ENCODE measurements at regions not wholly inside any gene's neighbourhood (a gene's known extent, or its start where the extent isn't known, plus 50 kb on each side); places are given as distances from the start of the nearest gene placed in this dataset.

DNA sequence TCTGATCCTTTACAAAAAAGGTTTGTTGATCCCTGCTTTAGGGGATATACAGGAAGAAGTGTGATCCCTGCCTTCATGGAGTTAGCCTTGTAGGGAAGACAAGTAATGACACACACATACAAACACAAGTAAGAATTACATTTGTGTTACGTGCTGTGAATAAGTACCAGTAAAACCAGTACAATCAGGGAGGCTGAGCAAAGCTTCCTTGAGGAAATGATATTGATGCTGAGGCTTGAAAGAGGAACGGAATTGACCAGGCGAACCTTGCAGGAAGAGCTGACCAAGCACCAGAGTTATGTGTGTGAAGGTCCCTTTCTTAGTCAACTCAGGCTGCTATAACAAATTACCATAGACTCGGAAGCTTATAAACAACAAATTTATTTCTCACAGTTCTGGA is 83.6 kb upstream of the CACUL1 start:
- no peak for DNase-seq

DNA sequence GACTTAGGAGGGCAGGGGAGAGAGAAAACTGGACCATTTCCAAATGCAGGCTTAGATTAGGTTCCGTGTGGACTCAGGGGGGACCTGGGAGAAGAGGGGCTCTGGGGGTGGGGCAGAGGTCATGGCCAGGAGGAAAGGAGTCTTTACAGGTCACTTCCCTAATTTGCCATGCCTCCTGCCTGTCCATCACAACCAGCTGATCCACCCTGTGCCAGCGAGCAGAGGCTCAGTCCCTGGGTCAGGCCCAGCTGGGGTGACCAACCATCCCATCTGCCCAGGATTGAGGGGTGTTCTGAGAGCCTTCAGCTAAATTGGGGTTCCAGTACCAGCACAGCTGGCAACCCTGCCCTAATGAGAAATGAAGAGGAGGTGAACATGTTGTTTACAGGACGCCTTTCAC is 84.6 kb upstream of the CACUL1 start:
- no peak for DNase-seq

DNA sequence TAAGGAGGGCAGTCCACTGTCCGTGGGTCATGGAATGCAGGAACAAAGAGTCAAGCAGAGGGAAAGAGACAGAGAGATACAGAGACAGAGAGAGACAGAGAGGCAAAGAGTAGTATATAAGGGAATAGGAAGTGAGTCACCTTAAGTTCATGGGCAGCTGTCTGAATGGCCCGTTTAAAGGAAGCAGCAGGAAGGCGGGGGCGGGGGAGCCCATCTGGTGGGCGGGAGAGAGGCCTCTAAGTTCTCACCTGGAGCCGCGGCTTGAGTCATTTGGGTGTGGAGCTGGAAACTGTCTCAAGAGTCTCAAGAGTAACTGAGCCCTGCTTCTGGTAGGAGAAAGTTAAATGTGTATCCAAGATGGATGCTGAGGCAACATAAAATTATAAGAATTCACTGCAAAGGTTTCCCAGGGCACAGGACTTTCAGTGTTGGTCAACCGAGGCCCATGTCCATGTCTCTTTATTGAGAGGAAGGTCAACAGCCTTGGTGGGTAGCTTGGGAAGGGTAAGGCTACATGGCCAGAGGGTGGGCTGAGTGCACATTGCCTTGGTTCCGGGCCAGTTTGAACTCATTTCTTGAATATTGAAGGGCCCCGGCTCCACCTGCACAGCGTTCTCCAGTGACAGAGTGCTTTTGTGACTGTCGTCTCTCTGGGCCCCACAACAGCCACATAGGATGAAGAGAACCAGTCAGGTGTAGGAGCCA is 85.5 kb upstream of the CACUL1 start:
- DNase-seq, result no peak

DNA sequence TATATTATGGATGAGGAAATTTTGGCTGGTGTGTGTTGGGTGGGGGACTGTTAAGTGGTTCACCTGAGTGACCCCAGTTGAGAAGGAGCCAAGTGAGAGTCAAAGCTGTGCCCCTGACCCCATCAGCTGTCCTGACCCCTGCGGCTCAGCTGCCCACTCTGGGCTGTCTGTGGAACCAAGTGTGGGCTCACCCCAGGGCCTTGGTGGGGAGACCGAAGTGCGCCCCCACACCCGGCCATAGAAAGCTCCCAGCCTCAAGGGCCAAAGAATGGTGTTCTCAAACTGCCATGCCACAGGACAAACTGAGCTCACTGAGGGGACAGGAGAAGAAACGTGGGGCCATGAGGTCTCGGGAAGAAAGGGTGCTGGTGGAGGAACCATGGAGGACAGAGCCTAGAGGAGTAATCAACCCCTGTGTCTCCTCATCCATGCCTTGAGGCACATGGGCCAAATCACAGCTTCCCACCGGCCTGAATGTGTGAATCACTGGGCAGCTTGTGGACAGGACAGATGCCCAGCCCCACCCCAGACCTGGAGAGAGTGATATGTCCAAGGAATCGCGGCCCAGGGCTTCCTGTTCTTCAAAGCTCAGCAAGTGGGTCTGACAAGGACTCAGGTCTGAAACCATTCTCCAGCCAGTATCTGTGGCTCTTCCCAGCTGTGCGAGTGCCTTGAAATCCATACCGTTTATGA is 86.2 kb upstream of the CACUL1 start:
- no peak for DNase-seq

DNA sequence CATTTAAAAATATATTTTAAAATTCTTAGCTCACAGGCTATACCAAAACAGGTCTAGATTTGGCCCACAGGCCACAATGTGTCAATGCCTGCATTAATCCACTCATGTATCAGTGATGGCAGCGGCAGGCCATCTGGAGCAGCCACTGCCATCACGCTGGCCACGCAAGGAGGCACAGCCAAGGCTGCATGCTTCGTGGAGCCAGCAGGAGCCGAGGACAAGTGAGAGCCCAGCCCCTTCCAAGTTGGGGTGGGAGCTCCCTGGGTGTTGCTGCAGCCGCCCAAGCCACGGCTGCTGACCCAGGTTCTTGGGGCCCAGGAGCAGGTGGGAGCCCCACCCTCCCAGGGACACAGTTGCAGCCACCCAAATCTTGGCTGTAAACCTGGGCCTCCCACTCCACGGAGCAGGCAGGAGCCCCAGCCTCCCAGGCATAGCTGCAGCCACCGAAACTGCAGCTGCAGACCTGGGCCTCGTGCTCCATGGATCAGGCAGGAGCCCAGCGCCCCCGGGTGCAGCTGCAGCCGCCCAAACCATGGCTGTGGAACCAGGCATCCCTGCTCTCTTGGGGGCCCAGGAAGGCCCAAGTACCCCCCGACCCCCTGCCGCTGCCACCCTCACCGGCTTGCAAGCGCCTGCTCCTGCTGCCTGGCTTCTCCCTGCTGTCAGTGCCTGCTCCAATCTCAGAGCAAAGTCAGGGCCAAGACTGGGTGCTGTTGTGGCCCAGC is 87.3 kb upstream of the CACUL1 start:
- DNase-seq, result no peak

DNA sequence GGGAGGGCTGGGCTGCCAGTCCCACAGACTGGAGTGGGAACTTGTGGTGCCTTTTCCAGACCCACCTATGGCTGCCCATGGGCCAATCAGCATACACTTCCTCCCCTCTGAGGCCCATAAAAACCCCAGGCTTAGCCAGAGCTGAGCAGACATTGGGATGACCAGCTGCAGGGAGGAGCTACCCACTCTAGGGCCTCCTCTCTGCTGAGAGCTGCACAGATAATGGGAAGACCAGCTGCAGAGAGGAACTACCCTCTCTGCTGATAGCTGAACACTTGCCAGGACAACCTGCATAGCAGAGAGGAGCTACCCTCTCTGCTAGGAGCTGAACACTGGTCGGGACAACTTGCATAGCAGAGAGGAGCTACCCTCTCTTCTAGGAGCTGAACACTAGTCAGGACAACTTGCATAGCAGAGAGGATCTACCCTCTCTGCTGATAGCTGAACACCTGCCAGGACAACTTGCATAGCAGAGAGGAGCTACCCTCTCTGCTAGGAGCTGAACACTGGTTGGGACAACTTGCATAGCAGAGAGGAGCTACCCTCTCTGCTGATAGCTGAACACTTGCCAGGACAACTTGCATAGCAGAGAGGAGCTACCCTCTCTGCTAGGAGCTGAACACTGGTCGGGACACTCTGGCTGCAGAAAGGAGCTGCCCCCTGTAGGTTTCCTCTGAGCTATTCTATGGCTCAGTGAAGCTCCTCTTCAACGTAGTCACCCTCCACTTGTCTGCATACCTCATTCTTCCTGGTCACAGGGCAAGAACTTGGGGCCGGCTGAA is 88.3 kb upstream of the CACUL1 start:
- DNase-seq, result no peak

DNA sequence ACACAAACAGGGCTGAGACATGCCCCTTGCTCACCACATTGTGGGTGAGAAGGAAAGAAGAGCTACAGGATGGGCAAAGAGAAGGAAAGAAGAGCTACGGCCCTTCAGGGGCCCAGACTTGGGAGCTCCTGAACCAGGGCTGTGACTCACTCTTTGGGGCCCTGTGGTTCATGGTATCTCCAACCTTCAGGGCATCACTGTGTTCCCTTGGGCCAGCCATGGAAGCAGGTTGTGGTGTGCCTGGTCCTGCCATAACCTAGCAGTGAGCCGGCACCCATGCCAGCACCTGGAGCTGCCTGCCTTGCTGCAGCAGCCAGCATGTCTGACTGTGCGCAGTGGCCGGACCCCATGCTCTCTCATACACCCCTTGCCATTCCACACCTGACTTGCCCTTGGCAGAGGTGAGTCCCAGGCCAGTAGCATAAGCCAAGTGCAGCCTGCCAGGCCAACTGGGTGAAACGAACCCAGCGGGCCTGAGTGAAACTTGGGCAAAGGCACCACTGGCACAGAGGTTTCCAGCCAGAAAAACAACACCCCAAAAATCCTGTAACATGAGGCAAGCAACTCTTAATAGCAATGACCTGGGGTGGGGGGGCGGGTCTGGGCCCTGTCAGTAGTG is 89.0 kb upstream of the CACUL1 start:
- DNase-seq, result no peak

DNA sequence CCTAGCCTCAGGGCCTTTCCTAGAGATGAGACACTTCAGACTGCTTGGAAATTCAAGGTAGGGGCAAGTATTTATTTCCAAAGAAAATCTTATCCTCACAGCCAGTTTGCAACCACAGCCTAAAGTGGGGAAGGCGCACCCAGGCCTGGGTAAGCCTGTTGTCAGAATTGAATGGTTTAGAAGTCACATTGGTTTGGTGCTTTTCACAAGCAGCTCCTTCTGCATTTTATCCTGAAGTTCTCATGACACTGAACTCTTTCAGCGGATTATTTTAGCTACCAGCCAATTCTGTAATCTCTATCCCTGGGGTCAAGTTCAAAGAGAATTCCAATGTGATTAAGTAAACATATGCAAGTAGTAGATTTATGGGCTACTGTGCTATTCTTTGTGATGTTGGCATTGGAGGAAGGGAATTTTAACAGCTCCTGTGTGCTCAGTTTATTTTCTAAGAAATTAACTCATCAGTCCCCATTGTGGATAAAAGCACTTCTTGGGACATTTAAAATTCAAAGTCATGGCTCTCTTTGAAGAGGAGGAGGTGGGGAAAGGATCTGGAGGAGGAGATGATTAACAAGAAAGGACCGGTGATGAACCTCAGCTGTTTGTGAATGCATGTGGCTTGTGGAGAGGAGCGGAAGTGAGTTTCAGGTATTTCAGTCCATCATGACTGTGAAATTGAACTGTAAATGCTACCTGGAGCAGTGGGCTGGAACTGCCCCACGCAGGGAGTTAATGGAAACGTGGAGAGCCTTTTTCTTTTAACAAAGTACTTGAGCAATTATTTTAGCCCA is 90.2 kb upstream of the CACUL1 start:
- no peak for DNase-seq

DNA sequence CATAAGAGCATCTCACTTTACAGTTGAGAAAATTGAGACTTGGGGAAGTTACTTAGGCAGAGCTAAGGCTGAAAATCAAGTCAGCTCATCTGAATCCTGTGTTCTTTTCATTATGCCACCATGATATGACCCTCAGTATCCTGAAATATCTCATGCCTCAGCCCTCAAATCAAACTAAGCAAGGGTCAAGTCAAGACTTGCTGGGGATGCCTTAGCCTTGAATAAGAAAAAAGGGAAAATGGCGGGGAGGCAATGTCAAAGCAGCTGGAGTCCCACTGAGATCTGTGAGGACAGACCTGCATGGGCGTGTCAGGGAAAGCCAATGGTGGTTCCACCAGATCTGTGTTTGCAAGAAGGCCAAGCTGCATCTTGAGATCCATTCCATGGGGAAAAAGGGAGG is 91.0 kb upstream of the CACUL1 start:
- DNase-seq, result no peak

DNA sequence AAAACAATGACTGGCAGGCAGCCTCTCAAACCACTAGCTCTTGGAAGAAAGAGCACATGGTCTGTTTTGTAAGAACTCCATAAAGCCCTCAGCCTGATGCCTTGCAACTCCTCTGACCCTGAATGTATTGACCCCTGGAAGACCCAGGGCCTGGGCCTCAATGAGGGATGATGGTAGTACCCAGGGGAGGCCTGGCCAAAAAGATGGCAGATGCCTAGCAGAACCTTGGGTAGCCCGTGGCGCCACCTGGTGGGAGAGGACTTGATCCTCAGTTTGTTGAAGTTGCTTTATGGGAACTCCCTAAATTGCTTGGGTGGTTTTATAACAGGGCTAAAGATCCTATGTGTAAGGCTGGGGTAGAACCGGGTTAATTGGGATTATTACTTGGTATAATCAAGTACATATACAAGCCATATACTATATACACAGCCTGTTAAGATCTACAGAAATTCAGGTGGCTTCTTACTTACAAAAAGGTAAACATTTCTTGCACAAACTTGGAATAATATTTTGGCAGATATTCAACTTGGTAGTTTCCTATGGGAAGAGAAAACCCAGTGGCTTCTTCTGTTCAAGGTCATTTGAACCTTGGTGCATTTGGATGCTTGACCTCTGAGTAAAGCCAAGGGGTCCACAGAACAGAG is 95.8 kb upstream of the CACUL1 start:
- DNase-seq, result peak; percentile 35

DNA sequence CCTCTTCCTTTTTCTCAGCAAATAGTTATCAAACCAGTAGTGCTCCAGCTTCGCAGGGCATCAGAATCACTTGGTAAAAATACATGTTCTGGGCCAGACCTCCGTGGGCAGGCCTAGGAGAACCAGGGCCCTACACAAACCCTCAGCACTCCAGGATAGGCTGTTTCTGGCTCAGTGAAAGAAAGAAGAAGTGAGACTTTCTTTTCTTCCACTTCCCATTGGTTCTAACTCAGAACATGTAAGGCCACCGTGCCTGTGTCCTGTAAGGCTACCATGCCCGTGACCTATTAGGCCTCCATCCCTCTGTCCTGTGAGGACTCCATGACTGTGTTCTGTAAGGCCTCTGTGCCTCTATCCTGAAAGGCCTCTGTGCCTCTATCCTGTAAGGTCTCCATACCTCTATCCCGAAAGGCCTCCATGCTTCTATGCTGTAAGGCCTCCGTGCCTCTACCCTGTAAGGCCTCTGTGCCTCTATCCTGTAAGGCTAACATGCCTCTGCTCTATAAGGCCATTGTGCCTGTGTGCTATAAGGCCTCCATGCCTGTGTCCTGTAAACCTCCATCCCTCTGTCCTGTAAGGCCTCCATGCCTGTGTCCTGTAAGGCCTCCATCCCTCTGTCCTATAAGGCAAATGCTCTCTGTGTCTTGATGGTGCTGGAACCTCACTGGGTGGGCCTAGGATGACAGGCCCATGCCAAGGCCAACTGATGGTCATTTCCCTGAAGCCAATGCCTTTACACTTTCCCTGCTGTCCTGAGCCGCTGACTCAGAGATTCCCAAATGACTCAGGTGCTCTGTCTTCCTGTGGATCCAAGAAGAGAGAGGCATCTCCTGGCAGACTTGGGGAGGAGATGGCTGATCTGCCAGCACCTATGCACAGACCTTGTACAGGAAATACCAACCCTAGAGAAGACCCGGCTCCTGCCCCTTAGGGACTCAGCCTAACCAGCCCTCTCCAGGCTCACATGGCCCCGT is 96.6 kb upstream of the CACUL1 start:
- DNase-seq, result no peak

DNA sequence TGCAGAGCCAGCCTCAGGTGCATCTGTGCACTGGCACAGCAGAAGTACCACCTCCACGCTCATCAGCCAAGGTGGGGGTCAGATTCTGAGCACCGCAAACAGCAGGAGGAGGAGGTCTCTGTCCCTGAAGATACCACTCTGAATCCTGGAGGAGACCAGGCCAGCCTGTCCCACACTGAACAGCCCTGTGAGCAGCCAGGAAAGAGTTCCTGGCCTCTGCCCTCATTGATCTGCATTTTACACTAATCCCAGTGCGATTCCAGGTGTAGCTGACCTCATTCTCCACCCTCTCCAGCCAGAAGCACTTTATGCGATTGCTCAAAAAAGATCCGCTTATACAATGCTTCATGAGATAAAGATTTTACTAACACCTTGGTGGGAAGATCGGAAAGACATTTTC is 99.1 kb upstream of the CACUL1 start:
- DNase-seq, result no peak

DNA sequence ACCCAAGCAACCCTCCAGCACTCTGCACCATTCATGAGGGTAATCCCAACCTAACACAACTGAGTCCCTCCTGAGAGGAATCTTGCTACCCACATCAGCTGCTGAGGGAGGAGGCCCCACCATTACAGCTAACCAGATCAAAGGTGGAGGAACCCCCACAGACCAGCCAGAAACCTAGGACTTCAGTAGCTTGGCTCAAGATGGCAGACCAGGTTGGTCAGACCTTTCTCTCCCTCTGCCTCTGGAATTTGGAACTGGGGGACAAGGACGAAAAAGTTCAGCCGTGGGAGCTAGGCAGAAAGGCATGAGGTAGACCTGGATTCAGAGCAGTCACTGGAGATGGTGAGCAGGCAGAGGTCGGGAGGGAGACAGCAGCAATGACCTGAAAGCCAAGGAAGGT is 101.3 kb upstream of the CACUL1 start:
- no peak for DNase-seq

DNA sequence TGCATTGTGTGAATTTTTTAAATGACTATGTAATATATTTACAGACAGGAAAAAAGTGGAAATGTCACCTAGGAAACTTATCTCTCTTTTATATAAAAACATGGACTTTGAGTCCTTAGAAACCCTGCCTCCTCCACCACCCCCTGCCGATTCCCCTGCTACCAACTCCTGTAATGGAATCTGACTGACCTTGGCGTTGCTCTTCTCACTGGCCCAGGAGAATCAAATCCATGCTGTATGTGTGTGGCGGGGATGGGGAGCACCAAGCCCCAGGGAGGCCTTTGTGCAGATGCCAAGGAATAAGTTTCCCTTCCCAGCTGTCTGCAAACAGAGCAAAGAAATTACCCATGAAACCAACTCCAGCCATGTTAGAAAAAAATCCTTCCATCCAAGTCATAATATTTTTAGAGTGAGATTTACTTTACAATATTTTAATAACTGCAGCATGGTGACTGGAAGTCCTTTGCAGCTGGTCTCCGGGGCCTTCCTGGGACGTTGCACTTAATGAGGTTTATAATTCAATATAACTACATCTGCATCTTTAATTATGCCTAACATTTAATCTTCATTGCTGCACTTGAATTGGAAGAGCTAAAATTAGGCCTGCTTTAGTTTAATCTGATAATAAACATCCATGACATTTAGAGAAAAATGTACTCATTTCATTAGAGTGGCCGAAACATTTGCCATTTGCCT is 111.4 kb upstream of the CACUL1 start:
- DNase-seq, result no peak

DNA sequence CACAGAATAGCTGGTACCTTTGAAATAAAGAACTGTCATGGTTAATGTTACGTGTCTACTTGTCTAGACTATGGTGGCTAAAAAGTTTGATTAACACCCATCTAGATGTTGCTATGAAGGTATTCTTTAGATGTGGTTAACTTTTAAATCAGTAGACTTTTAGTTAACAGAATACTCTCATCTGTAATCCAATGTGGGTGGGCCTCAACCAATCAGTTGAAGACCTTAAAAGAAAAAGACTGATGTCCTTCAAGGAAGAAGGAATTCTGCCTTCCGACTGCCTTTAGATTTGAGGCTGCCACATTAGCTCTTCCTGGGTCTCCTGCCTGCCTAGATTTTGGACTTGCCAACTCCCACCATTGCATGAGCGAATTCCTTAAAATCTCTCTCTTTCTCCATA is 113.0 kb upstream of the CACUL1 start:
- no peak for DNase-seq

DNA sequence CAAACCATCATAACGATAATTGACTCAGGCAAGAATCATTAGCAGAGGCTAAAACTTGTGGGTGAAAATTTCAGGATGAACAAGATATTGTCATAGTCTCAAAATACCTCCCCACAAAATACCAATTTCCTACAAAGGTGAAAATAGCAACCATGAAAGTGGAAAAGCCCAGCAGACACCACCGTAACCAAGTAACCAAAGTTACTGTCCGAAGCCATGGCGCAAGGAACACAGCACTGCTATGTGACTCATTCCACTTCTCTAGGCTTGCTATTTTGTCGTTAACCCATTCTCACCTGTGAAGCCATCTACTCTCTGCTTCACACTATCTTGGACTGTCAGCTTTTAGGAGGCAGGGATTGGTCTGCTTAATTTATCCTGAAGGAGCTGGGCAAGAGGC is 113.8 kb upstream of the CACUL1 start:
- DNase-seq, result no peak

DNA sequence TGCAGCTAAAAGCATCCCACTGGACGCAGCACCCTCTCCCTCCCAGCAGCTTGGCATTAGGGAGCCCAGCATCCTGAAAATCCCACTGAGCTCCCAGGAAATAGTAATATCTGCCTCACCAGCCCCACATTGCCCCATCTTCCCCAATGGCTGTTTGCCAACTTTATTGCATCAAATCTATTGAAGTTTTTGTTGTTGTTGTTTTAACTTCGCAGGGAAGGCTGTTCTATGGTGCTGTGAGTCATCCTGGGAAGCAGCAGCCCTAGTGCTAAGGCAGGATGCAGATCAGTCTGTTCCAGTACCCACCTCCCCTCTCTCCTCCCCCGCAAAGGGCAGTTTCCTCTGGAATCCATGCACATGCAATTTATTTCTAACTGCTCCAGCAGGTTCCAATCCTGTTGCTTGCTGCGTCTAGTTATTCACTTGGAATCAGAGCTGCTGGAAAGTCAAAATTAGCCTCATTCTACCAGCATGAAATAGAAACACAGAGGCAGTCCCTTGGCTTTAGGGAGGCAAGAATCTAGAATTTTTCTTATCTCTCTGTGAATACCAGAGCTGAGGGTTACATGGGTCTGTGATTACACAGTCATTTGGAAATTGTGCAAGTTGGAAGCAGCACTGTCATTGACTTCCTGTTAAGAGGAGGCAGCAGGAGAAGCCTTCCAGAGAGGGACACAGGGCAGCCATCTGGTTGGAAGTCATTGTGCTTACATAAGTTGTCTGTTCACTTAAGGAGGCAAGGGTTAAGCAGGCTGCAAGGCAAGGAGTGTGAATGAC is 115.9 kb upstream of the CACUL1 start:
- no peak for DNase-seq

DNA sequence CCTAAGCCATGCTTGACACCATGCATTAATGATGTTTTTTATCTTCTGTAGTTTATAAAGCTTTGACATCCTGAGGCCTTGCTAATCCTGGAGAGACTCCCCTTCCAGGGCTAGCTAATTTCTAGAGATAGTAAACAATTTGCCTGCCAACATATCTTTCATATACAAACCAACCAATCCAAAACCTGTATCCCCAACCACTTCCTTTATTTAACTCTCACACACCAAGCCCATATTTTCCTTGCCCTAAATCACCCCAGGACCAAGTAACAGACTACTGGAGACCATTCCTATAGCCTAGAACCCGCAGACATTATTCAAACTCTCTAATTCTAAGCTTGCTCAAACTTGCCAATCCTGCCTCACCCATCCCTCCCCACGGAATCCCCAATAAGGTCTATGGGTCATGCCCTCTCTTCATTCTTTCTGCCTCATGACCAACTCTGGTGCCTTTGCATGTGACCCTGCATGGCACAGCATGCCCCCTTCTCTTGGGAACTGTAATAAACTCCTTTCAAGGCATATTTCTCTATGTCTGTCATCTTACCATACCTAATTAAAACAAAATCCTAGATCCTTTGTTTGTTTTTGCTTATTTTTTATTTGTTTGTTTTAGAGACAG is 116.6 kb upstream of the CACUL1 start:
- DNase-seq, result no peak

Data from GDM1 (cell line).